EL (cell line): ENCODE measurements at regions not wholly inside any gene's neighbourhood (a gene's known extent, or its start where the extent isn't known, plus 50 kb on each side); places are given as distances from the start of the nearest gene placed in this dataset.

Source experiments
- DNase-seq: peaks from one replicate; pipeline ENCODE4 v3.0.0-alpha.2; 2016

DNA sequence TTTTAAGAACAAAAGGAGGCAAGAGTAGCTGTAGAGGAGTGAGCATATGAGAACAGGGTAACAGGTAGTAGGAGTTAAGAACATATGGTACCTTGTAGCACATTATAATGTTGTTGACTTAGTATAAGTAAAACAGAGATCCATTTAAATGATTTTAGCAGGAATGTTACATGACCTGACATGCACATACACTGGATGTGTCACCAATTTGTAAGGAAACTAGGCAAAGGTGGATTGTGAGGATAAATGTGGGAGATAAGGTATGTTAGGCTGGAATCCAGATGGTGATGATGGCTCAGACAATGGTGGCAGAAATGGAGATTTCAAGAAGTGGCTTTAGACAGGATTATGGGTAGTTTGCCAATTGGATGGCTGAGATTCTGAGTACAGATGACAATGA is 443.1 kb upstream of the DAB2 start:
- DNase-seq, result no peak

- DNase-seq, result no peak
These were observed 439.3 kb upstream of the DAB2 start for GRCh38 chr5:39863926-39864552.

DNA sequence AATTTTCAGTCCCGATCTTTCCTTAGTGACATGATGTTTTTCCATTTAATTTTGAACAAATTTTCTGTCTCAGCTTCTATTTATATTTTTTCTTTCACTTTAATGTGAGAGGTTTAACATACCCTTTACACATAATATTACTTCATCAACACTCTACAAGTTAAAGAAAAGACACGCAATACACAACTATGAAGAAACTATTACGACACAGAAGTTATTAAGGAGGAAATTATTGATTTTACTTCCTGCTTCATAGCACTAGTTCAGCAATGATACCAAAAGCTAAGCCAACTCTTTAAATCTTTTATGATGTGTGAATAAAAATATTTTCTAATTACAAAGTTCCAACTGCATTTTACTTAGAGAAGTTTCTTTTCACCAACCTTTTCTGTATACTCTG is 432.3 kb upstream of the DAB2 start:
- no peak for DNase-seq

GRCh38 chr5:39854771-39855410 is 430.1 kb upstream of the DAB2 start:
- no peak for DNase-seq

GRCh38 chr5:39850291-39850690 is 425.5 kb upstream of the DAB2 start:
- no peak for DNase-seq

- DNase-seq, result no peak
These were observed 421.4 kb upstream of the DAB2 start for GRCh38 chr5:39846144-39846543.

GRCh38 chr5:39843767-39844166 is 419.0 kb upstream of the DAB2 start:
- DNase-seq, result no peak

- no peak for DNase-seq
These were observed 410.6 kb upstream of the DAB2 start for GRCh38 chr5:39835371-39835770.

- DNase-seq, result no peak
These were observed 404.7 kb upstream of the DAB2 start for GRCh38 chr5:39829441-39829840.

GRCh38 chr5:39826051-39826450 is 401.3 kb upstream of the DAB2 start:
- DNase-seq, result no peak

DNA sequence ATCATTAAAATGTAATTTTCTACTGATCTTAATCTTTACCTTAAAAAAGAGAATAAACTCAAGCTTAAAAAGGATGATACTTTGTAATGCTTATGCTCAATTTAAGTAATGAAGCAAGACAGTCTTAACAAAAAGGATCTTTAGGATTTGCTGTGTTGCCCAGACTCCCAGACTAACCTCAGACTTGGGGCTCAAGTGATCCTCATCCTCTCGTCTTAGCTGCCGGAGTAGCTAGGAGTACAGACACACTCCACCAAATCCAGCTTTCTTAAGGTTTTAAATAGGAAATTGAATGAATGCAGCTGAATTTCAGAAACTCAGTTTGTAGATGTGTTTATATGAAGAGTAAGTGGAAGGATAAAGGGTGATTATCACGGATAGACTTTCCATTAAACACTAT is 400.5 kb upstream of the DAB2 start:
- no peak for DNase-seq

DNA sequence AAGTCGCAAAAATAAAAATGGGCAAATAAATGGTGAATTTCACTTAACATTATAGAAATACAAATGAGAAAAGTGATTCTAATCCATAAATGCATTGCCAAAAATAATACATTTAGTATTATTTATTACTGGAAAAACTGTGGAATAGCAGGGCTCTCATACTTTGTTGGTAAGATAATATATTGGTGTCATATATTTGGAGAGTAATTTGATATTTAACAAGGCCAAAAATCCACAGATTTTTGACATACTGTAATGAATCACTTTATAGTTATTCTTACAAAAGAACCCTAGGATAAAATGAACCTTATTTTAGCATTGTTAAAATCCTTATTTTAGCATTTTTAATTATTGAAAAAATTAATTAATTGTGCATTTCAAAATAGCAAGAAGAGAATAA is 397.2 kb upstream of the DAB2 start:
- no peak for DNase-seq

DNA sequence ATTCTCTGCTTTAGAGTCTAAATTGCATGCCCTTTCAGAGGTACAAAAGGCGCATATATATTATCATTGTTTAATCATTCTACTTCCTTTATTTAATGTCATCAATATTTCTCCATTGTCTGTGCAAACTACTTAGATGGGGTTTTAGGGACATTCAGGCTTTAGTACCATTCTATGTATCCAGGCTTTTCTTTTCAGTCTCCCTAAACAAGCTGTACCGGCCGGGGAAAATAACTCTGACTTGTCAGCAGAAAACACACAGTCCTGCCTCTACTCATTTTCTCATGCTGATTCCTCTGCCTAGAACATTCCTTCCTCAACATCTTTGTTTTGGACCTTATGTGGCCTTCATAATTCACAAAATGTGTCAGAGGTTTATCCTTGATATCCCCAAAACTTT is 392.1 kb upstream of the DAB2 start:
- DNase-seq, result no peak

- no peak for DNase-seq
These were observed 391.5 kb upstream of the DAB2 start for GRCh38 chr5:39816156-39816845.

GRCh38 chr5:39815711-39816110 is 390.9 kb upstream of the DAB2 start:
- DNase-seq, result no peak

DNA sequence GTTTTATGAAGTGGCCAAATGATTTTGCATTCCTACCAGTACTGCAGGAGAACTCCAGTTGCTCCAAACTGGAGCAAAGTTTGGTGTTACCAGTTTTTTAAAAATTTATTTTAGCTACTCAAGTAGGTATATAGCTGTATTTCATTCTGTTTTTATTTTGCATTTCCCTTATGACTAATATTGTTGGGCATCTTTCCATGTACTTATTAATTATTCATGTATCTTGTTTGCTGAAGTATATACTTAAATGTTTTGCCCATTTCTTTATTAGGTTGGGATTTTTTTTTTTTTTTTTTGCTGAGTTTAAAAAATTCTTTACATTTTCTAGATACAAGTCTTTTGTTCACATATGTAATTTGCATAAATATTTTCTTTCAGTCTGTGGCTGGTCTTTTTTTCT is 386.6 kb upstream of the DAB2 start:
- no peak for DNase-seq

DNA sequence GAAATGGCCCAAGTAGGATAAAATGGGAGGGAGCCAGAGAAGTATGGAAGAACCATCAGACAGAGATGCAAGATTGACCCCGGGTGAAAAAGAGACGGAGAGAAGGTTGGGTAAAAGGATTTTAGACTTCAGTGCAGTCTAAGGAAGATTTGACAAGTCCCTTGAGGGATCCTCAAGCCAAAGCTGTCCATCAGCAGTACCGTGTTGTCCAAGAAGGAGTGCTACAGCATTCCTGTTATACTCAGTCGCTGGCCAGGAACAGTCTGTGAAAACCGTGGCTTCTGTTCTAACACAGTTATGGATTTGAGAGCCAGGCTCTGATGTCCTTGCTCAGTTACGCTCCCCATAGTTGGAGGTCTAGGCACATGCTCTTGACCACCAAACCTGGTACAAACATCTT is 383.9 kb upstream of the DAB2 start:
- no peak for DNase-seq

DNA sequence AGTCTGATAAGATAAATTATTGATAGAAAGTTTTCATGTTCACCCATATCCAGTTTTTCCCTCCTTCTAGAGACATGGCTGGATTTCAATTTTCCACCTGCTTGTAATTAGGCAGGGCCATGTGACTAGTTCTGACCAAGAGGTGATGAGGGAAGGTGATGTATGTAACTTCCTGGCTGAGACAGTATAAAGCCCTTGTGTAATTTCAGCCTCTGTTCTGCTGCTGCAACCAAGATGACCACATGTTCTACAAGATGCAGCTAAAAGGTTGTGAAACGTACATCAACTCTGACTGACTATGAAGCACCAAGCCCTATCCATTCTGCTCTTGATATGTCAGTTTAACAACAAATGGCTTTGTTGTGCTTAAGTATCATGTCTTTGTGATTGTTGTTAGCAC is 376.5 kb upstream of the DAB2 start:
- no peak for DNase-seq

DNA sequence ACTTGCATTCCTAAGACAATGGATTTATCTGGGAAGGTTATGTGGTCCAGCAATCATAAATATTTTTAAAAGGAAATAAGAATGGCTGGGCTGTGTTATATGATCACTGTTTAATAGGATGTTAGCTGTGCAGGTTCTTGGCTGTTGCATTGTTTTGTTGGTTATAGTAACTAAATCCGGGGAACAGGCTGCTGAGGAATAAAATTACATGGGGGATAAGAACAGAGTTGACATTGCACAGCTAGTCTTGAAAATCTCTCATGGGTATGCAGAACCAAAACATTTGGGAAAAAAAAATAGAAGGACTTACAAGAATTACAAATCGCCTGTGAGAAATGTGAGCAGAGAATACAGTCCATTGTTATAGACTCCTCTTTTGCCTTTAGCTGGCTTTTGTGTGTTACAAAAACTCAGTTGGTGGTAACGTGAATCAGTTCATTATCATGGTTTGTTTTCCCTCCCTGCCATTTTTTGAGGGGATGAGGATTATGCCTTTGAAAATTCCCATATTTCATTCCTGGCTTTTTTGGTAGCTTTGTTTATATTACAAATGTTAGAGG is 375.3 kb upstream of the DAB2 start:
- DNase-seq, result no peak

GRCh38 chr5:39799242-39799641 is 374.5 kb upstream of the DAB2 start:
- no peak for DNase-seq

- DNase-seq, result peak; percentile 26
These were observed 369.9 kb upstream of the DAB2 start for GRCh38 chr5:39794513-39795210.

- no peak for DNase-seq
These were observed 360.6 kb upstream of the DAB2 start for GRCh38 chr5:39785410-39785809.

DNA sequence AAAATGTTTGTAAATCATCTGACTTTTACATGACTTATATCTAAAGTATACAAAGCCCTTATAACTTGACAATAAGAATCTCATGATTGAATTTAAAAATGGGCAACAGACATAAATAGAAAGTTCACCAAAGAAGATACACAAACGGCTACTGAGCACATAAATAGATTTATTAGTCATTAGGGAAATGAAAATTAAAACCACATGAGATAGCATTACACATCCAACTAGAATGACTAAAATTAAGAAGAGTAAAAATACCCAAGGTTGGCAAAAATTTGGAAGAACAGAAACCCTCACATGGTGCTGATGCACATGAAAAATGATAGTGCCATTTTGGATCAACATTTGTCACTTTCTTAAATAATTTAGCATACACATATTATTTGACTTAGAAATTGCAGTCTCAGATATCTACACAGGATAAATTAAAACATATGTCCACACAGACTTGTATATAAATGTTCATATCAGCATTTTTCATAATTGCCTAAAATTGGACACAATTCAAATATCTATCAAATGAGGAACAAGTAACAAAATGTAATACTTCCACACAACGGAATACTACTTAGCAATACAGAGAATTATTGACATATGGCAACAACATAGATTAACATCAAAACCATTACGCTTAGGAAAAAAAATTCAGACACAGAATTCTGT is 359.1 kb upstream of the DAB2 start:
- DNase-seq, result peak; percentile 58
